ENCODE measurements at regions not wholly inside any gene's neighbourhood (a gene's known extent, or its start where the extent isn't known, plus 50 kb on each side); places are given as distances from the start of the nearest gene placed in this dataset.
"Not testable (repeated sequence)": the region's sequence is repeated elsewhere in the genome, so short reads cannot be mapped to it uniquely, and the experiment has no call there.

- DNase-seq (ENCODE audit: extremely low spot score); H3K36me3 ChIP-seq; H3K27me3 ChIP-seq; H3K9me3 ChIP-seq; H3K4me1 ChIP-seq; H3K4me3 ChIP-seq; intact Hi-C loops (cut with DNase I); H3K27ac ChIP-seq (replicated peaks in 1 of 4): not testable (repeated sequence)
- 91% methylated on average over 2 of the region's 2 CpGs for WGBS
Observed at GRCh38 chrX:79026742-79027141, 81.6 kb downstream of the P2RY10 start.

DNA sequence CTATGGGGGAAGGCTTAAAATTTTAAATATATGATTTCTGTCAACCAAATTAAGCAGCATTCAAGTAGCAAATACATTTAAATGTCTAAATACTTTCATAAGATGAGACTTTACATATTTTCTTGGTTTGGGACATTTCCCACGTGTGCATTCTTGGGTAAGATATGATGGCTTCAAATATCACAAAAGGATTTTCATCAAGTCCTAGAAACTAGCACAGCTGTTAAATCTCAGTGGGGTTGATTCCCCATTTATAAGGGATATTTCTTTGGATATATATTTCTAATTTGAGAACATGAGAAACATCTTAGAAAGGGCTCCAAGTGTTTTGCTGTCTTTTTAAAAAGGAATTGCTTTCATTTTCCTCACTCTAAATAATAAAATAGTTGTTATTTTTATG lies 90.2 kb downstream of the P2RY10 start:
- TF ChIP-seq POLR2A (IDR thresholded peaks at IDR 0.05; ENCODE audit: low read depth) = no peak
- TF ChIP-seq, protein P1, sequence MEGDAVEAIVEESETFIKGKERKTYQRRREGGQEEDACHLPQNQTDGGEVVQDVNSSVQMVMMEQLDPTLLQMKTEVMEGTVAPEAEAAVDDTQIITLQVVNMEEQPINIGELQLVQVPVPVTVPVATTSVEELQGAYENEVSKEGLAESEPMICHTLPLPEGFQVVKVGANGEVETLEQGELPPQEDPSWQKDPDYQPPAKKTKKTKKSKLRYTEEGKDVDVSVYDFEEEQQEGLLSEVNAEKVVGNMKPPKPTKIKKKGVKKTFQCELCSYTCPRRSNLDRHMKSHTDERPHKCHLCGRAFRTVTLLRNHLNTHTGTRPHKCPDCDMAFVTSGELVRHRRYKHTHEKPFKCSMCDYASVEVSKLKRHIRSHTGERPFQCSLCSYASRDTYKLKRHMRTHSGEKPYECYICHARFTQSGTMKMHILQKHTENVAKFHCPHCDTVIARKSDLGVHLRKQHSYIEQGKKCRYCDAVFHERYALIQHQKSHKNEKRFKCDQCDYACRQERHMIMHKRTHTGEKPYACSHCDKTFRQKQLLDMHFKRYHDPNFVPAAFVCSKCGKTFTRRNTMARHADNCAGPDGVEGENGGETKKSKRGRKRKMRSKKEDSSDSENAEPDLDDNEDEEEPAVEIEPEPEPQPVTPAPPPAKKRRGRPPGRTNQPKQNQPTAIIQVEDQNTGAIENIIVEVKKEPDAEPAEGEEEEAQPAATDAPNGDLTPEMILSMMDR (IDR thresholded peaks at IDR 0.05) = no peak
- TF ChIP-seq POLR2AphosphoS5 (IDR thresholded peaks at IDR 0.05) = no peak
- TF ChIP-seq EP300 (IDR thresholded peaks at IDR 0.05) = no peak
- Histone ChIP-seq H3K27ac (replicated peaks in 1 of 4) (no peak overlapping the region), H3K4me1 (no peaks in the 10 kb centered on the region), H3K4me3 (no peak overlapping the region), H3K9me3 (no peaks in the 10 kb centered on the region), H3K27me3 (no peaks in the 10 kb centered on the region), H3K36me3 (no peaks in the 10 kb centered on the region)
- WGBS = 10% methylated on average over 1 of the region's 1 CpG
- intact Hi-C loops (cut with DNase I) = no loop called here
- DNase-seq (ENCODE audit: extremely low spot score) = no peak

- 36% methylated on average over 4 of the region's 4 CpGs for WGBS
- intact Hi-C loops (cut with DNase I) = no loop called here
Observed at GRCh38 chrX:79036157-79036880, 91.1 kb downstream of the P2RY10 start.

DNA sequence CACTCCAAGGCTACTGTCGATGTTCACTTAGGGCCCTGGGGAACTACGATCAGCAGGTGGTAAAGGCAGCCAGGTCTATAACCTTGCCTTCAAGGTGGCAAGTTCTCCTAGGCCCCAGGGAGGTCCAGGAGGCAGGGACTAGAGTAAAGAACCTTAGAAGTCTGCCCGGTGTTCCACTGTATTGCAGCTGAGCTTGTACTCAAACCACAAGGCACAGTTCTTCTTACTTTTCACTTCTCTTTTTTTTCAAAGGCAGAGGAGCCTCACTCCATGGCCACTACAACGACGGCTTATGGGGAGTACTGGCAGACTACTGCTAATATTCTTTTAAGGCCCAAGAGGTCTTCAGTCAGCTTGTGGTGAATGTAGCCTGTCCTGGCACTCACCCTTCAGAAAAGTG lies 78.8 kb upstream of the GPR174 start:
- H3K27me3 ChIP-seq = no peaks in the 10 kb centered on the region
- 68% methylated on average over 5 of the region's 5 CpGs for WGBS
- no peaks in the 10 kb centered on the region for H3K4me1 ChIP-seq
- H3K36me3 ChIP-seq = no peaks in the 10 kb centered on the region
- DNase-seq (ENCODE audit: extremely low spot score) = no peak
- no peak overlapping the region for H3K4me3 ChIP-seq
- TF ChIP-seq POLR2AphosphoS5 (IDR thresholded peaks at IDR 0.05) = no peak
- TF ChIP-seq POLR2A (IDR thresholded peaks at IDR 0.05; ENCODE audit: low read depth) = no peak
- TF ChIP-seq, protein P1 (IDR thresholded peaks at IDR 0.05) = no peak
- TF ChIP-seq EP300 (IDR thresholded peaks at IDR 0.05) = no peak
- no peak overlapping the region for H3K27ac ChIP-seq (replicated peaks in 1 of 4)
- H3K9me3 ChIP-seq = peaks cover 0 to 4% (median 0%) of the 10 kb centered on the region in 4 donors
- intact Hi-C loops (cut with DNase I) = no loop called here

More at GRCh38 chrX:79036157-79036880, 91.1 kb downstream of the P2RY10 start:
- no peaks in the 10 kb centered on the region for H3K4me1 ChIP-seq
- TF ChIP-seq POLR2A (IDR thresholded peaks at IDR 0.05; ENCODE audit: low read depth) (no peak), EP300 (IDR thresholded peaks at IDR 0.05) (no peak), POLR2AphosphoS5 (IDR thresholded peaks at IDR 0.05) (no peak)
- TF ChIP-seq, protein P1 (IDR thresholded peaks at IDR 0.05) = no peak
- no peaks in the 10 kb centered on the region for H3K36me3 ChIP-seq
- H3K27ac ChIP-seq (replicated peaks in 1 of 4) = no peak overlapping the region
- H3K4me3 ChIP-seq = no peak overlapping the region
- no peaks in the 10 kb centered on the region for H3K27me3 ChIP-seq
- no peak for DNase-seq (ENCODE audit: extremely low spot score)
- no peaks in the 10 kb centered on the region for H3K9me3 ChIP-seq

- Histone ChIP-seq H3K4me1 (peaks cover 0 to 5% (median 0%) of the 10 kb centered on the region in 4 donors), H3K27me3 (no peaks in the 10 kb centered on the region), H3K36me3 (no peaks in the 10 kb centered on the region), H3K9me3 (no peaks in the 10 kb centered on the region), H3K27ac (replicated peaks in 1 of 4) (no peak overlapping the region), H3K4me3 (no peak overlapping the region)
- WGBS = 73% methylated on average over 6 of the region's 6 CpGs
- DNase-seq (ENCODE audit: extremely low spot score) = no peak
- intact Hi-C loops (cut with DNase I) = no loop called here
- no peak for TF ChIP-seq POLR2A (IDR thresholded peaks at IDR 0.05; ENCODE audit: low read depth)
- TF ChIP-seq POLR2AphosphoS5 (IDR thresholded peaks at IDR 0.05) = no peak
- no peak for TF ChIP-seq EP300 (IDR thresholded peaks at IDR 0.05)
- TF ChIP-seq, protein P1 (IDR thresholded peaks at IDR 0.05) = no peak
Observed at GRCh38 chrX:79078114-79078513, 66.4 kb upstream of the GPR174 start.

Data from esophagus muscularis mucosa (tissue), 4 donors.